Breast epithelium (tissue), 4 donors: ENCODE measurements at regions not wholly inside any gene's neighbourhood (a gene's known extent, or its start where the extent isn't known, plus 50 kb on each side); places are given as distances from the start of the nearest gene placed in this dataset.

Source experiments
- DNase-seq, 2 donors: peaks; one replicate each; pipeline ENCODE4 v3.0.0-alpha.2; 2019; ENCODE audit warnings: low spot score in 2 of 2
- H3K27ac ChIP-seq, 2 donors: fragments of 200-600 bp; sonication (generic) in 1 of 2; one replicate each; pipeline ENCODE4 v1.5.1; 2016 to 2019; ENCODE audit warnings: mild to moderate bottlenecking in 1 of 2
- H3K27me3 ChIP-seq, 2 donors: fragments of 200-600 bp; sonication (generic) in 1 of 2; one replicate each; pipeline versions ENCODE4 v1.5.1 to v1.6.0; 2017 to 2019; ENCODE audit warnings: control low read depth in 1 of 2, mild to moderate bottlenecking in 1 of 2
- H3K36me3 ChIP-seq: fragments of 200-600 bp; one replicate; pipeline ENCODE4 v1.5.1; 2019
- H3K4me1 ChIP-seq, 2 donors: fragments of 200-600 bp; sonication (generic); one replicate each; pipeline ENCODE4 v1.5.1; 2016 to 2019; ENCODE audit warnings: control low read depth in 1 of 2
- H3K4me3 ChIP-seq, 3 donors: fragments of 200-600 bp; sonication (generic); 1 replicate in 2 of 3; 2 replicates in 1 of 3; pipeline ENCODE4 v1.5.1; 2016 to 2019; ENCODE audit warnings: mild to moderate bottlenecking in 3 of 3, moderate library complexity in 2 of 3
- H3K9me3 ChIP-seq, 2 donors: fragments of 200-600 bp; sonication (generic) in 1 of 2; one replicate each; pipeline ENCODE4 v1.5.1; 2016 to 2019; ENCODE audit warnings: control low read depth in 1 of 2
- POLR2A ChIP-seq: fragments of 450-650 bp; IDR thresholded peaks from one replicate; pipeline ENCODE4 v1.6.1; 2016; ENCODE audit warnings: antibody characterized with exemption, mild to moderate bottlenecking, moderate library complexity
- POLR2AphosphoS5 ChIP-seq, 3 donors: sonication (generic); formaldehyde crosslinking; IDR thresholded peaks; one replicate each; pipeline ENCODE4 v1.6.1; 2017; ENCODE audit warnings: antibody characterized with exemption in 3 of 3
- intact Hi-C: fragments of 100-400 bp; cut with DNase I; formaldehyde crosslinking; loops from one replicate; pipeline ENCODE4 v1.15.1; 2023; ENCODE audit warnings: low total_unique reads
- TF ChIP-seq, protein P1 (sequence below), 3 donors: fragments of 450-650 bp; IDR thresholded peaks; one replicate each; pipeline ENCODE4 v1.5.1; 2016 to 2017; ENCODE audit warnings: antibody characterized with exemption in 3 of 3, mild to moderate bottlenecking in 3 of 3, moderate library complexity in 3 of 3

DNA sequence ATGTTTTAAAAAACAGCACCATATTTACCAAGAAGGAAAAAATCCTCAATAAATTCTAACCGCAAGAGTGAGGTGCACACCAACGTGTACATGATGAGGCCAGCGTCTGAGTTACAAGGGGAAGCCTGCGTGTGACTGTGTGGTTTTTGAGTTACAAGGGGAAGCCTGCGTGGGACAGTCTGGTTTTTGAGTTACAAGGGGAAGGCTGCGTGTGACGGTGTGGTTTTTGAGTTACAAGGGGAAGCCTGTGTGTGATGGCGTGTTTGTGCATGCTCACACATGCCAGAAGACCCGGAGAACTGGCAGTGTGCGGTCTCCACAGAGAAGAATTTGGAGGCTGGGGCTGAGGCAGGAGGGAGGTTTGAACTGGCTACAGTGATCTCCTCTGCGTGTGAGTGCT is 1376.4 kb downstream of the TBC1D22A start:
- H3K4me3 ChIP-seq: no peak overlapping the region
- H3K9me3 ChIP-seq: peaks cover 0 to 4% of the 10 kb centered on the region in 2 donors
- DNase-seq: no peak
- TF ChIP-seq POLR2AphosphoS5 (IDR thresholded peaks at IDR 0.05) (no peak), POLR2A (no peak)
- TF ChIP-seq, protein P1, sequence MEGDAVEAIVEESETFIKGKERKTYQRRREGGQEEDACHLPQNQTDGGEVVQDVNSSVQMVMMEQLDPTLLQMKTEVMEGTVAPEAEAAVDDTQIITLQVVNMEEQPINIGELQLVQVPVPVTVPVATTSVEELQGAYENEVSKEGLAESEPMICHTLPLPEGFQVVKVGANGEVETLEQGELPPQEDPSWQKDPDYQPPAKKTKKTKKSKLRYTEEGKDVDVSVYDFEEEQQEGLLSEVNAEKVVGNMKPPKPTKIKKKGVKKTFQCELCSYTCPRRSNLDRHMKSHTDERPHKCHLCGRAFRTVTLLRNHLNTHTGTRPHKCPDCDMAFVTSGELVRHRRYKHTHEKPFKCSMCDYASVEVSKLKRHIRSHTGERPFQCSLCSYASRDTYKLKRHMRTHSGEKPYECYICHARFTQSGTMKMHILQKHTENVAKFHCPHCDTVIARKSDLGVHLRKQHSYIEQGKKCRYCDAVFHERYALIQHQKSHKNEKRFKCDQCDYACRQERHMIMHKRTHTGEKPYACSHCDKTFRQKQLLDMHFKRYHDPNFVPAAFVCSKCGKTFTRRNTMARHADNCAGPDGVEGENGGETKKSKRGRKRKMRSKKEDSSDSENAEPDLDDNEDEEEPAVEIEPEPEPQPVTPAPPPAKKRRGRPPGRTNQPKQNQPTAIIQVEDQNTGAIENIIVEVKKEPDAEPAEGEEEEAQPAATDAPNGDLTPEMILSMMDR (IDR thresholded peaks at IDR 0.05): no peak
- no peaks in the 10 kb centered on the region for H3K4me1 ChIP-seq
- intact Hi-C loops: no loop called here
- no peak overlapping the region for H3K27ac ChIP-seq
- H3K27me3 ChIP-seq: peaks cover 0 to 8% of the 10 kb centered on the region in 2 donors
- H3K36me3 ChIP-seq: no peaks in the 10 kb centered on the region

DNA sequence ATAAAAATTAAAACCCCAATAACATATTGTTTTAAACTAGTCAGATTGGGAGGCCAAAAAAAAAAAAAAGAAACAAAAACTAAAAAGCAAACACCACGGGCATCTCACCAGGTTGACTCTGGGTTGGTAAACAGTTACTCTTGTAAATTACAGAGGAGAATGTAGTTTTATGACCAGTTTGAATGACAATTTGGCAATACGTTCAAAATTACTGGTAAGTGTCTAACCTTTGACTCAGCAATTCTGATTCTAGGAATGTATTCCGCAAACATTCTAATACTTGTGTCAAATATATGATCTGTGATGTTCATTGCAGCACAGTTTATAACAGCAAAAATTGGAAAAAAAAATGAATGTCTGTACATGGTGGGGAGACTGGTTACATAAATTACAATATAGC is 1376.0 kb downstream of the TBC1D22A start:
- no peaks in the 10 kb centered on the region for H3K36me3 ChIP-seq
- H3K27ac ChIP-seq: no peak overlapping the region
- intact Hi-C loops: no loop called here
- H3K9me3 ChIP-seq: peaks cover 0 to 8% of the 10 kb centered on the region in 2 donors
- DNase-seq: no peak
- peaks cover 0 to 4% of the 10 kb centered on the region in 2 donors for H3K27me3 ChIP-seq
- no peak for TF ChIP-seq POLR2AphosphoS5 (IDR thresholded peaks at IDR 0.05)
- no peak for TF ChIP-seq POLR2A
- TF ChIP-seq, protein P1 (IDR thresholded peaks at IDR 0.05): no peak
- no peaks in the 10 kb centered on the region for H3K4me1 ChIP-seq
- H3K4me3 ChIP-seq: no peak overlapping the region

DNA sequence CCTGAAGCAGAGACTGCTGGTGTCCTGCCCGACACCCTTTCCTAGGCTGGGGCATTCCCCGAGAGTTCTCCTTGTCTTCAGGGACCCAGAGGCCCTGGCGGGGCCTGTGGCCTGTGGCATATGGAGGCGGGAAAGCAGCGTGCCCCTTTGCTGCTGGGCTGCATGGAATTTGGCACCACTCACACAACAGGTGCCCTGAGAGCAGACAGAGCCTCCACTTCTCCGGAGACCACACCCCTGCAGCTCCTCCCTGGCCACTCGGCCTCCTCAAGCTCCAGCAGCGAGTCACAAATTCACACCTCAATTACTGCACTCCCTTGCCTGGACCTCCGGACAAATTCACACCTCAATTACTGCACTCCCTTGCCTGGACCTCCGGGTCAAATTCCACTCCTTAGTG is 1375.2 kb downstream of the TBC1D22A start:
- no peak for DNase-seq
- Histone ChIP-seq H3K27ac (no peak overlapping the region), H3K27me3 (no peaks in the 10 kb centered on the region), H3K36me3 (no peaks in the 10 kb centered on the region), H3K4me1 (no peaks in the 10 kb centered on the region), H3K9me3 (peaks cover 0 to 8% of the 10 kb centered on the region in 2 donors), H3K4me3 (no peak overlapping the region)
- TF ChIP-seq, protein P1 (IDR thresholded peaks at IDR 0.05): no peak
- TF ChIP-seq POLR2A: no peak
- TF ChIP-seq POLR2AphosphoS5 (IDR thresholded peaks at IDR 0.05): no peak
- intact Hi-C loops: no loop called here

DNA sequence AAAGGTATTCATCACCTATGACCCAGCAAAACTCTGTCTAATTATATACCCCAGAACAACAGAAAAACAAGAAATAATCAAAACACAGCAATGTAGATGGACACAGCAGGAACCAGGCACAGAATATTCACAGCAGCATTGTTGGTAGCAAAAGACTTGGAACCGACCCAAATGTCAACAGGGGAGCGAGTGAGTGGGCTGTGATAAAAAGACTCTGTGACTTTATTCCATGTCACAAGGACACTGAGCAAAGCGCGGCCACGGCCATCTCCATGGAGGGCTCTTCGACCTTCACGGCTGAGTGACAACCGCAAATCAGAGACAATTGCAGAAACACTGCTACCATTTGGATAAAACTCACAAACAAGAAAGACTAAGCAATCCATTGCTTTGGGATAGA is 1373.1 kb downstream of the TBC1D22A start:
- H3K4me1 ChIP-seq: no peaks in the 10 kb centered on the region
- H3K9me3 ChIP-seq: peaks cover 0 to 8% of the 10 kb centered on the region in 2 donors
- TF ChIP-seq, protein P1 (IDR thresholded peaks at IDR 0.05): no peak
- TF ChIP-seq POLR2AphosphoS5 (IDR thresholded peaks at IDR 0.05) (no peak), POLR2A (no peak)
- no peak overlapping the region for H3K4me3 ChIP-seq
- H3K27me3 ChIP-seq: peaks cover 0 to 6% of the 10 kb centered on the region in 2 donors
- H3K27ac ChIP-seq: no peak overlapping the region
- H3K36me3 ChIP-seq: no peaks in the 10 kb centered on the region
- intact Hi-C loops: no loop called here
- no peak for DNase-seq

DNA sequence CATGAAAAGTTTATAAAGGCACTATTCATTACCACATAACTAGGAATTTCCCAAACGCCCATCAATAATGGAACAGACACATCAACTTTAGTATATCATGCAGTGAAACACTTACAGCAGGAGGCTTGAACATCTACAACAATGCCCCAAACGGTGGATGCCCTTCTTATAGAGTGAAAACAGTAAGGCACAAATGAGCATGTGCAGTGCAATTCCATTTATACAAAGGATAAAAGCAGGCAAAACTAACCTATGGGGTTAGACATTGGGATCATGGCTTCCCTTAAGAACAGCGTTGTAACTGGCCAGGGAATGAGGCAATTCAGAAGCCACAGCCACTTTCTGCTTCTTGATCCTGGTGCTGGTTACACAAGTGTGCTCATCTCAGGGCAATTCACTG is 1363.0 kb downstream of the TBC1D22A start:
- H3K36me3 ChIP-seq: no peaks in the 10 kb centered on the region
- no peak for TF ChIP-seq POLR2A
- no peak overlapping the region for H3K4me3 ChIP-seq
- H3K27me3 ChIP-seq: peaks cover 0 to 14% of the 10 kb centered on the region in 2 donors
- no peaks in the 10 kb centered on the region for H3K4me1 ChIP-seq
- H3K27ac ChIP-seq: no peak overlapping the region
- intact Hi-C loops: no loop called here
- no peaks in the 10 kb centered on the region for H3K9me3 ChIP-seq
- DNase-seq: no peak

DNA sequence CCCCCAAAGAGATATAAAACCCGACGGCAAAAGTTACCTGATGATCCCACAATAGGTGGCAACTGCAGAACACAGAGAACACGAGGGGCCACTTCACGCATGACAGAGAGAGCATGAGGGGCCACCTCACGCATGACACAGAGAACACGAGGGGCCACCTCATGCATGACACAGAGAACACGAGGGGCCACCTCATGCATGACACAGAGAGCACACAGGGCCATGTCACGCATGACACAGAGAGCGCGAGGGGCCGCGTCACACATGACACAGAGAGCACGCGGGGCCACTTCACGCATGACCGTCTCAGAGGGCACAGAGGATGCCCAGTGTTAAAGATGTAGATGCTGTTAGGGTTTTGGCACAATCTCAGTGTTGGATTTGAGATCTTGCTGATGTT is 1359.5 kb downstream of the TBC1D22A start:
- H3K9me3 ChIP-seq: no peaks in the 10 kb centered on the region
- intact Hi-C loops: no loop called here
- TF ChIP-seq POLR2A (no peak), POLR2AphosphoS5 (IDR thresholded peaks at IDR 0.05) (no peak)
- TF ChIP-seq, protein P1 (IDR thresholded peaks at IDR 0.05): no peak
- H3K27ac ChIP-seq: no peak overlapping the region
- H3K4me1 ChIP-seq: no peaks in the 10 kb centered on the region
- H3K4me3 ChIP-seq: no peak overlapping the region
- H3K27me3 ChIP-seq: peaks cover 0 to 18% of the 10 kb centered on the region in 2 donors
- H3K36me3 ChIP-seq: no peaks in the 10 kb centered on the region
- no peak for DNase-seq
